ENCODE measurements at regions not wholly inside any gene's neighbourhood (a gene's known extent, or its start where the extent isn't known, plus 50 kb on each side); places are given as distances from the start of the nearest gene placed in this dataset.

DNA sequence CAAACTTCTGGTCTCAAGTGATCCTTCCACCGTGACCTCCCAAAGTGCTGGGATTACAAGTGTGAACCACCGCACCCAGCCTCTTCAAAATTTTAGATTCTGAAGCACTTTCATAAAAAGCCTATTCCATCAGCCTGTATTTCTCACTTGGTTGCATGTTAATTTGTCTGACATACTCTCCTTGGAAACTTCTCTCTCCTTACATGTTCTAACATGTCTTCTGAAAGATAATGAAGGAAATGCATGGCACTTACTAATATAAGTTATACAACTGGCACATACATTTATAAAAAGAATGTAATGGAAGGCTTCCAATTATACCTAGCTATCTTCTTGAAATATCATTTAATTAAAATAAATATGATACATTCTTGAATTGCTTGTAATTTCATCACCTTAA, 597.5 kb downstream of the TBC1D32 start:
- TF ChIP-seq CTCF (IDR thresholded peaks at IDR 0.05), result no peak

GRCh38 chr6:120735641-120736040, 598.6 kb downstream of the TBC1D32 start:
- no peak for TF ChIP-seq CTCF (IDR thresholded peaks at IDR 0.05)
- DNase-seq (ENCODE audit: low spot score), result no peak

More for the DNA sequence above, 597.5 kb downstream of the TBC1D32 start:
- no peak overlapping the region for H3K27ac ChIP-seq
- H3K4me3 ChIP-seq, result no peak overlapping the region
- DNase-seq (ENCODE audit: low spot score), result no peak

DNA sequence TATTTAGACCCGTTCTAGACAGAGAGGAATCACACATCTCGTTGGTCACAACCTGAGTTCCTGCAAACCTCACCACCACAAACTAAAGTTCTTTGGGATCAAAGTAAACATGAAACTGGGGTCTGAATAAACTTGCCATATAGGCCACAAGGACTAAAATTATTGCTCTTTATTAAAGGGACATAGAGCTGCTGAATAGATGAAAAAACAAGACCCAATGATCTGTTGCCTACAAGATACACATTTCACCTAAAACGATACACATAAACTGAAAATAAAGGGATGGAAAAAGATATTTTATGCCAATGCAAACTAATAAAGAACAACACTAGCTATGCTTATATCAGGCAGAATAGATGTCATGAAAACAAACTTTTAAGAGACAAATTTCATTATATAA, 623.0 kb downstream of the TBC1D32 start:
- Histone ChIP-seq H3K27ac (no peak overlapping the region), H3K4me3 (no peak overlapping the region)
- no peak for DNase-seq (ENCODE audit: low spot score)
- TF ChIP-seq CTCF (IDR thresholded peaks at IDR 0.05), result no peak

More at GRCh38 chr6:120735641-120736040, 598.6 kb downstream of the TBC1D32 start:
- Histone ChIP-seq H3K4me3 (no peak overlapping the region), H3K27ac (no peak overlapping the region)

DNA sequence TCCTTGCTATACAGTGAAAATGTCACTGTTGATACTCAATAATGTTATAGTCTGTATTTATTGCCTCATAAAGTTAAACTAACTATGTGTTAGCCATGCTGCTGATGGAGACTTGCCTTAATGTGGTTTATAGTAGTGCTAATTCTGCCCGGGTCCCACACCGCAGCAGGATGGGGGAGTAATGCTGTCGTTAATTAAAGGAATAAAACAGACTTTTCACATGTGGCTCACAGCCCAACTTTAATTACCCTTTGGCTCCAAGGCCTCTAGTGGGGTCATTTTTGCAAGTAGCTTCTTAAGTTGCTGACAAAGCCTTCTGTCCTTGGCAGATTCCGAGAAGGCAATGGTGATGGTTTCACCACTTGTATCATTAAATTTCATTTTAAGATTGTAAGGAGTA, 634.3 kb downstream of the TBC1D32 start:
- DNase-seq (ENCODE audit: low spot score), result no peak
- no peak for TF ChIP-seq CTCF (IDR thresholded peaks at IDR 0.05)
- H3K27ac ChIP-seq, result no peak overlapping the region
- H3K4me3 ChIP-seq, result no peak overlapping the region

- Histone ChIP-seq H3K4me3 (no peak overlapping the region), H3K27ac (no peak overlapping the region)
- DNase-seq (ENCODE audit: low spot score), result no peak
- no peak for TF ChIP-seq CTCF (IDR thresholded peaks at IDR 0.05)
Observed at GRCh38 chr6:120686492-120686891, 647.8 kb downstream of the TBC1D32 start.

- DNase-seq (ENCODE audit: low spot score), result no peak
- no peak for TF ChIP-seq CTCF (IDR thresholded peaks at IDR 0.05)
- Histone ChIP-seq H3K27ac (no peak overlapping the region), H3K4me3 (no peak overlapping the region)
Observed at GRCh38 chr6:120682145-120682544, 652.1 kb downstream of the TBC1D32 start.

DNA sequence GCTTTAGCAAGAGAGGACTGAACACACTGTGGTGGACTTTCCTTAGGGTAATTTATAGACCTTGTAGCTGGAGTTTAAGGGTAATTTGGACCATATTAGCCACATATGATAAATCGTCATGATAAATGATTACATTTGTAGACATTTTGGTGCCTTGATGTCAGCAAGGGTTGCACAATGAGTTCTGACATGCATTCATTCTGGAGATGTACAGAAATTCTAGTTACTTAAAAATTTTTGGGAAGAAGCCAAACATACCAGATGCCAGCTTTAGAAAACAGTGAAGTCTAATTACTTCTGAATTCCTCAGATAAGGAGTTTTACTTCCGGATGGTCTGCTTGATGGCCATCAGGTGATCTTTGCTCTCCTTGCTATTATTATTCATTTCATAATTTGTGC, 653.1 kb downstream of the TBC1D32 start:
- DNase-seq (ENCODE audit: low spot score), result no peak
- Histone ChIP-seq H3K27ac (no peak overlapping the region), H3K4me3 (no peak overlapping the region)
- no peak for TF ChIP-seq CTCF (IDR thresholded peaks at IDR 0.05)
